Smooth muscle cell (in vitro differentiated cells): ENCODE measurements at regions not wholly inside any gene's neighbourhood (a gene's known extent, or its start where the extent isn't known, plus 50 kb on each side); places are given as distances from the start of the nearest gene placed in this dataset.

ENCODE experiments used
- DNase-seq: peaks from one replicate; lab custom pipeline; 2025; ENCODE audit not compliant: unreplicated experiment; lab: John Stamatoyannopoulos, UW
- H2AFZ ChIP-seq: fragments of 200-600 bp; sonication (generic); 2 replicates; pipeline ENCODE4 v1.6.0; 2016; ENCODE audit warnings: antibody characterized with exemption, low read depth, mild to moderate bottlenecking
- H3F3A ChIP-seq: fragments of 200-600 bp; sonication (generic); 2 replicates; pipeline ENCODE4 v1.6.0; 2017; ENCODE audit warnings: antibody characterized with exemption, low read depth
- H3K27ac ChIP-seq: fragments of 200-600 bp; sonication (generic); 2 replicates; pipeline ENCODE4 v1.5.1; 2016; ENCODE audit warnings: low read depth, mild to moderate bottlenecking
- H3K27me3 ChIP-seq: fragments of 200-600 bp; sonication (generic); 2 replicates; pipeline ENCODE4 v1.6.1; 2016; ENCODE audit warnings: low read depth, mild to moderate bottlenecking
- H3K36me3 ChIP-seq: fragments of 200-600 bp; sonication (generic); 2 replicates; pipeline ENCODE4 v1.5.1; 2016; ENCODE audit warnings: low read depth
- H3K4me1 ChIP-seq: fragments of 200-600 bp; sonication (generic); 2 replicates; pipeline ENCODE4 v1.5.1; 2016; ENCODE audit warnings: low read depth
- H3K4me2 ChIP-seq: fragments of 200-600 bp; sonication (generic); 2 replicates; pipeline ENCODE4 v1.6.0; 2016; ENCODE audit warnings: mild to moderate bottlenecking
- H3K4me3 ChIP-seq: fragments of 200-600 bp; sonication (generic); 2 replicates; pipeline ENCODE4 v1.5.1; 2016; ENCODE audit warnings: mild to moderate bottlenecking
- H3K79me2 ChIP-seq: fragments of 200-600 bp; sonication (generic); 2 replicates; pipeline ENCODE4 v1.6.0; 2016; ENCODE audit warnings: low read depth, mild to moderate bottlenecking
- H3K9ac ChIP-seq: fragments of 200-600 bp; sonication (generic); 2 replicates; pipeline ENCODE4 v1.6.0; 2016; ENCODE audit warnings: low read depth
- H3K9me3 ChIP-seq: fragments of 200-600 bp; sonication (generic); replicated peaks from 2 replicates; pipeline ENCODE4 v1.5.1; 2016; ENCODE audit warnings: low read depth
- H4K20me1 ChIP-seq: fragments of 200-600 bp; sonication (generic); 2 replicates; pipeline ENCODE4 v1.6.0; 2016; ENCODE audit warnings: low read depth
- WGBS: methylation state at CpG from one replicate; pipeline ENCODE4 v1.1.7; 2016; ENCODE audit warnings: low lambda C conversion rate; 5-methylcytosine and 5-hydroxymethylcytosine counted together
- TF ChIP-seq, protein P1 (sequence below): fragments of 200-600 bp; sonication (generic); IDR thresholded peaks from 2 replicates; pipeline ENCODE4 v1.5.1; 2017; ENCODE audit warnings: borderline replicate concordance, mild to moderate bottlenecking, antibody characterized with exemption; ENCODE audit not compliant: insufficient read depth, poor library complexity, severe bottlenecking

GRCh38 chr16:59289151-59289550 lies 555.0 kb upstream of the GOT2 start:
- H3K4me3 ChIP-seq = no peak overlapping the region
- no peaks in the 10 kb centered on the region for H3K4me1 ChIP-seq
- no peak overlapping the region for H3K9ac ChIP-seq
- DNase-seq = no peak
- no peaks in the 10 kb centered on the region for H3K36me3 ChIP-seq
- no peaks in the 10 kb centered on the region for H3K79me2 ChIP-seq
- TF ChIP-seq, protein P1, sequence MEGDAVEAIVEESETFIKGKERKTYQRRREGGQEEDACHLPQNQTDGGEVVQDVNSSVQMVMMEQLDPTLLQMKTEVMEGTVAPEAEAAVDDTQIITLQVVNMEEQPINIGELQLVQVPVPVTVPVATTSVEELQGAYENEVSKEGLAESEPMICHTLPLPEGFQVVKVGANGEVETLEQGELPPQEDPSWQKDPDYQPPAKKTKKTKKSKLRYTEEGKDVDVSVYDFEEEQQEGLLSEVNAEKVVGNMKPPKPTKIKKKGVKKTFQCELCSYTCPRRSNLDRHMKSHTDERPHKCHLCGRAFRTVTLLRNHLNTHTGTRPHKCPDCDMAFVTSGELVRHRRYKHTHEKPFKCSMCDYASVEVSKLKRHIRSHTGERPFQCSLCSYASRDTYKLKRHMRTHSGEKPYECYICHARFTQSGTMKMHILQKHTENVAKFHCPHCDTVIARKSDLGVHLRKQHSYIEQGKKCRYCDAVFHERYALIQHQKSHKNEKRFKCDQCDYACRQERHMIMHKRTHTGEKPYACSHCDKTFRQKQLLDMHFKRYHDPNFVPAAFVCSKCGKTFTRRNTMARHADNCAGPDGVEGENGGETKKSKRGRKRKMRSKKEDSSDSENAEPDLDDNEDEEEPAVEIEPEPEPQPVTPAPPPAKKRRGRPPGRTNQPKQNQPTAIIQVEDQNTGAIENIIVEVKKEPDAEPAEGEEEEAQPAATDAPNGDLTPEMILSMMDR = no peak
- no peaks in the 10 kb centered on the region for H3K27me3 ChIP-seq
- H2AFZ ChIP-seq = no peak overlapping the region
- no peaks in the 10 kb centered on the region for H3F3A ChIP-seq
- peaks cover 4% of the 10 kb centered on the region for H3K9me3 ChIP-seq
- H4K20me1 ChIP-seq = no peaks in the 10 kb centered on the region
- H3K27ac ChIP-seq = no peak overlapping the region
- H3K4me2 ChIP-seq = no peak overlapping the region
- 82% methylated on average over 3 of the region's 3 CpGs for WGBS

- H3K36me3 ChIP-seq = no peaks in the 10 kb centered on the region
- H3K79me2 ChIP-seq = no peaks in the 10 kb centered on the region
- WGBS = 72% methylated on average over 3 of the region's 3 CpGs
- no peak overlapping the region for H3K4me2 ChIP-seq
- no peak overlapping the region for H3K4me3 ChIP-seq
- no peaks in the 10 kb centered on the region for H3K9me3 ChIP-seq
- no peaks in the 10 kb centered on the region for H4K20me1 ChIP-seq
- TF ChIP-seq, protein P1 = no peak
- no peaks in the 10 kb centered on the region for H3F3A ChIP-seq
- DNase-seq = no peak
- no peaks in the 10 kb centered on the region for H3K27me3 ChIP-seq
- H3K9ac ChIP-seq = no peak overlapping the region
- H3K4me1 ChIP-seq = no peaks in the 10 kb centered on the region
- H3K27ac ChIP-seq = no peak overlapping the region
- H2AFZ ChIP-seq = no peak overlapping the region
Measured at GRCh38 chr16:59274141-59274540, 540.0 kb upstream of the GOT2 start.

- H3K27me3 ChIP-seq = peaks cover 6% of the 10 kb centered on the region
- H3K79me2 ChIP-seq = no peaks in the 10 kb centered on the region
- H3K9me3 ChIP-seq = no peaks in the 10 kb centered on the region
- peaks cover 4% of the 10 kb centered on the region for H4K20me1 ChIP-seq
- no peak overlapping the region for H3K4me3 ChIP-seq
- no peak overlapping the region for H3K9ac ChIP-seq
- TF ChIP-seq, protein P1 = no peak
- H3K4me2 ChIP-seq = no peak overlapping the region
- WGBS = 54% methylated on average over 4 of the region's 4 CpGs
- DNase-seq = no peak
- peaks cover 5% of the 10 kb centered on the region for H3F3A ChIP-seq
- no peaks in the 10 kb centered on the region for H3K36me3 ChIP-seq
- H3K27ac ChIP-seq = no peak overlapping the region
- H2AFZ ChIP-seq = no peak overlapping the region
- H3K4me1 ChIP-seq = no peaks in the 10 kb centered on the region
Measured at GRCh38 chr16:59263955-59264354, 529.8 kb upstream of the GOT2 start.

GRCh38 chr16:59260892-59261291 lies 526.8 kb upstream of the GOT2 start:
- Histone ChIP-seq H4K20me1 (peaks cover 4% of the 10 kb centered on the region), H3K4me3 (no peak overlapping the region)

More at GRCh38 chr16:59260892-59261291, 526.8 kb upstream of the GOT2 start:
- WGBS = 92% methylated on average over 4 of the region's 4 CpGs
- no peaks in the 10 kb centered on the region for H3K9me3 ChIP-seq
- peaks cover 5% of the 10 kb centered on the region for H3F3A ChIP-seq
- H3K79me2 ChIP-seq = no peaks in the 10 kb centered on the region
- H3K27me3 ChIP-seq = peaks cover 6% of the 10 kb centered on the region
- no peak overlapping the region for H2AFZ ChIP-seq
- no peaks in the 10 kb centered on the region for H3K4me1 ChIP-seq
- no peak overlapping the region for H3K27ac ChIP-seq
- TF ChIP-seq, protein P1 = no peak
- H3K9ac ChIP-seq = no peak overlapping the region
- no peak overlapping the region for H3K4me2 ChIP-seq
- no peaks in the 10 kb centered on the region for H3K36me3 ChIP-seq
- DNase-seq = no peak
